HG02884 (cell line): ENCODE measurements at regions not wholly inside any gene's neighbourhood (a gene's known extent, or its start where the extent isn't known, plus 50 kb on each side); places are given as distances from the start of the nearest gene placed in this dataset.

Experiments
- ATAC-seq: cut with Tn5 transposase; IDR thresholded peaks from one replicate; pipeline ENCODE4 v1.9.1; 2021; ENCODE audit warnings: mild to moderate bottlenecking, moderate library complexity; ENCODE audit not compliant: unreplicated experiment

DNA sequence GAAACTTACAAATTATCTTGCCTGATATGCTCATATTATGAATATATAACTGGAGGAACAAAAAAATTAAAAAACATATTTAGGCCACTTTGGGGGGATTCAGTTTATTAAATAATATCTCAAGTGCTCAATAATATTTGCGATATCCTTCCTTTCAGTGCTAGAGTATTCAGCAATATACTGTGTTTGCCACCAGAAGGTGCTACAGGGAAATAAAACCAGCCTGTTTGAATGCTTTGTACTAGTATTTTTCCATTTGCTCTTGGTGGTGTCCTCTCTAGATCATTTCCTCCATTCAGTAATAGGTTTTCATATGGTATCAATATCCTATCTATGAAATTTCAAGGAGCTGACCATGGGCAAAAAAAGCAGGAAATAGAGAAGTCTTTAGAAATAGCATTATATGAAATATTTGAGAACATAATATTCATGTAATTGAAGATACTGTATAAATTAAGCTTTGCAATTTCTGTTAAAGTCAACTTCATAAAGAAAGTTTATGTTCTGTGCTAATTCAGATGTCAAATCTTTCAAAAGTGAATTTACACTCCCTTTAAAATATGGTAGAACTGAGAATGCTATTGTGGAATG lies 106.2 kb upstream of the NAV3 start:
- no peak for ATAC-seq

DNA sequence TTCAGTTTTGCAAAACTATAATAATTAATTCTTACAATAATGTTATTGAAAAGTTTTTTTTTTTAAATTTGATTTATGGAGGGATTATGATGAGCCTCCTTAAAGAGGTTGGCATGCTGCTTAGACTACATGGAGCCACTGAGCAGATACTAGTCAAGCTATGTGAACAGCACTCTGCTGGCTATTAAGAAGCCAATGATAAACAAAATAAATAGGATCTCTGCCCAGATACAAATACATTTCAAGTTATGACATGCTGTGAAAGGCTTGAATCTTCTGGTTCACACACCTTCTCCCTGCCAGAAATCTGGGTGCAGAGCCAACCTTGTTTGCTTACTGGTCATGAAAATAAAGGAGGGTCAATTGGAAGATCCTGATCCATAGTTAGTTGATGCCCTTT lies 107.4 kb upstream of the NAV3 start:
- ATAC-seq: no peak

DNA sequence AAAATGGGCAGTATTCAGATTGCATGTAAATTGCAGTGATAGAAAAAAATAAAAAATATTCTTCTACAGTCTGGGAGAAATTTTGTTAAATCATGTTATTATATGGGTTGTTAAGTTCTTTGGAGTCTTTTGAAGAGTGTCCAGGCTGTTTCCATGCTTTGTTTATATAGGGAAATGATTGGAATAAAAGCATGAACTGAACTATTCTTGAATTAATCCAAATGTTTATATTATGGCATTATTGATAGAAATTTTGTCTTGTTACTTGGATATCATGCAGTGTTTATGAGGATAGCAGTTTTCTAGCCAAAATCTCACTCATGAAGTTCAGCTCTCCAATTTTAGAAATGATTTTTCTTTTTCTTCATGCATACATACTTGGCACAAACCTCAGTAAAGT lies 108.2 kb upstream of the NAV3 start:
- ATAC-seq: no peak

DNA sequence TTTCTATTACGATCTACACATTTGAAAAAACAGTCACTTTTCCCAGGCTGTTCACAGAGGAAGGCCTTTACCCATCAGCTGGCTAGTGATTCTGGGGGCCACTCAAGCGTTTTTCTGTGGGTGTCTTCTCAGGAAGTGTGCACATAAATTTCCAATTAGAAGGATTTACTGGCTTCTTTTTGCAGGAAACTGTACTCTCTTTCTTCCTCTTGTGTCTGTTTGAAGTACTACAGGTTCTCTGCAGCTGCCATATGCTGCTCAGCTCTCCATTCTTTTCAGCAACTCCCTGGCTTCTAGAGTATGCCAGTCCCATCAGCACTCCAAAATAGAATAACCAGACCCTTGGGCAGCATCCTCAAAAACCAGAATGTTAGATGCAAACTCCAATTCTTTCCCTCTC lies 110.4 kb upstream of the NAV3 start:
- no peak for ATAC-seq

DNA sequence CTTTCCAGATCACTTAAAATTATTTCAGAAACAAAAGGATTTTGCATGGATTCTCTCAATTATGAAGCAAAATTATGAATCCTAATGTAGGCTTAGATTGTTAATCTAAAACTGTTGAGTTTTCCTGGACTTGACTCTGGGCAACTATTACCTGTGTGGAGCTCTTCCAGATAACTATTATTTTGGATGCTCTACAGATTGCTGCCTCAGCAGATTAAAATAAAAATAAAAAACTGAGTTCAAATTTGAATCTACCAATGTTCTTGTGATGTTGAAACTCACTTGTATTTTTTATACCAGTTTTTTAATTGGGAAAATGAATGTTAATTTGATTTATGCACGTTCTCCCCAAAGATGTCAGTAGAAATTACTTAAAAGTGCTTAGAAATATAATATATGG lies 120.5 kb upstream of the NAV3 start:
- no peak for ATAC-seq

DNA sequence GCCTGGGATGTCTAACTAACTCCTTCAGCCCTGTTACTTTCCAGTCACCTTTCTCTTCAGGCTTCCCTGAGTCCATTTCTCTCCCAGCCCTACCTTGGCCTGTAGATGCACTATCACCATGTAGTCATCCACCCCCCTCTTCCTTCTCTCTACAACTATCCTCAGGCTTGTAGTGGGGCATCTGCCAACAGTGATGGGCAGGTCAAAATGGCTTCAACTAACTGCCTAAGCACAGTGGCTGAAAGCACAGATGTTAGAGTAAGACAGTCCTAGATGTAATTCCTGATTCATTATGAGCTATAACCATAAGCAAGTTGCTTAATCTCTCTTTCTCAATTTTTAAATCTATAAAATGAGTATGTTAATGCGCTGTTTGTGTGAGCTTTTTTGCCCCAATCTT lies 133.6 kb upstream of the NAV3 start:
- no peak for ATAC-seq

DNA sequence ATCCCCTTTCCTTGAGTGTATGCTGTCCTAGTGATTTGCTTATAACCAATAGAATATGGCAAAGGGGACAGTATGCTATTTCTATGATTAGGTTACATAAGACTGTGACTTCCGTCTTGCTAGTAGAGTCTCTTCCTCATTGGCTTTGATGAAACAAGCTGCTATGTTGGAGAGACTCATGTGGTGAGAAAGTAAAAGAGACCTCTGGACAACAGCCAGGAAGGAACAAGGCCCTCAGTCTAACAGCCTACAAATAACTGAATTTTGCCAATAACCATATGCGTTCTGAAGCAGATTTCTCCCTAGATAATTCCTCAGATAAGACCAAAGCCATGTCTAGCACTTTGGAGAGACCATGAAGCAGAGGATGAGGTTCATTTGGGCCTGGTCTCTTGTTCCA lies 134.5 kb upstream of the NAV3 start:
- ATAC-seq: no peak

DNA sequence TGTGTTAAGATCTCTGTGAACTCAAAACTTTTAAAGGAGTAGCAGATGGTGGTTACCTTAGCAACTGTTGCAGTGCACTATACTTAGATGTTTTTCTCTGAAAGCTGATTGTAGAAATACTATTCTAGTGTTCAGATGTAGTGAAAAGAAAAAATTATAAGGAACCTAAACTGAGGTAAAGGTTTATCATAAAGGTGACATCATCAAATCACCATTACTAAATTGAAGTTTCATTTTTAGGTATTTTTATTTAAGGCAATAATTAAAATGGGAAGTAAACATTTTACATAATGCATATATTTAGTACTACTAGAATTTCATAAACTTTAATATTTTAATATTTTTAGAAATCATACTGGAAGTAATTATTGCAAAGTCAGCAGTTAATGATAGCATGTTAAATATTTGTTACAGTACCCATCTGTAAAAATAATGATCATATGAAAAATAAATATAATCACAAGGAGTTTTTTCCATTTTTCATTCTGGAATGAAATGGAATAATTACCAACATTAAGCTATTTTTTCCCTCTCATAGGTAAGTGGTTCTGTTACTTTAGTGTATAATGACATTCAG lies 141.1 kb upstream of the NAV3 start:
- no peak for ATAC-seq

DNA sequence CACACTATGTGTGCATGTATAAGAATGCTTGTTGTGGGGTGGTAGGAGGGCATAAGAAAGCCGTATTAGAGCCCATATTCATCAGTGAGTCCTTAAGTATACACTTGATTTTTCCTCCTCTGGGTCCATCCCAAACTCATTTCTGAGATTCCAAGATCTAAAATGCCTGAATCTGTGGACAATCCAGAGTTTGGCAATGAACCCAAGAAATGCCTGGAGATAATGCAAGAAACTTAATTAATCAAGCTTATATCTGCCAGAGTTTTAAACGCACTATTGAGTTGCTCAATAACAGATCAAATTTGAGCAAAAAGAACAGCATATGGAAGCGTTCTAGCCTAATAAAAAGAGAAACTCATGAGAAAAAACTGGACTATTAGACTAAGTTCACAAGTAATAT lies 143.4 kb upstream of the NAV3 start:
- no peak for ATAC-seq

DNA sequence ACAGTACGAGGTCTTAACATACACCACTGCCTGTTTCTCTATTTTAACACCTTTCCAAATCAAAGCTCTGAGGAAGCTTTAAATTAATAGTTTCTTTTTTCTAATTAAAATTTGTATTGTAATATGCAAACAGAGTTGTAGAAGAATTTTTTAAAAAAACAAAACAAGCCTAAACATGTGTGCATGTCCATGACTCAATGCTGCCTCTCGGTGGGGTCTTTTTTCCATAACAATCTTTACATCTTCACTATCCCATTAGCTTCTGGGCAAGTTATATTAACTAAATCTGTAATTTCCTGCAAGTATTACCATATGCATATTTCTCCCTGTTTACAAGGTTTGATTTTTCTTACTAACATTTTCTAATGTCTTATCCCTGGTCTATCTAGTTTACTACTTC lies 143.9 kb upstream of the NAV3 start:
- no peak for ATAC-seq

DNA sequence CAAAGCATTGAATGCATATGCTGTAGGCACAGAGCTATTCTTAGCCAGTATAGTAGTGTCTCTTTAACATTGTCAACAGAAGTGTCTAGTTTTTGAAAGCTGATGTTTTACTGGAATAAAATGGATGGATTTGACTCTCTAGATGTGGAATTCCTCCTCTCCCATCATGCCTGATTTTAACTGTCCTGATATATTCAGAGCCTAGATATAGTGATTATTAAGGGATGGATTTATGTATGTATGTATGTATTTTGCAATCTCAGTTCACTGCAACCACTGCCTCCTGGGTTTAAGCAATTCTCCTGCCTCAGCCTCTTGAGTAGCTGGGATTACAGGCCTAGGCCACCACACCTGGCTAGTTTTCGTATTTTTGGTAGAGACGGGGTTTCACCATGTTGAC lies 144.8 kb upstream of the NAV3 start:
- no peak for ATAC-seq

DNA sequence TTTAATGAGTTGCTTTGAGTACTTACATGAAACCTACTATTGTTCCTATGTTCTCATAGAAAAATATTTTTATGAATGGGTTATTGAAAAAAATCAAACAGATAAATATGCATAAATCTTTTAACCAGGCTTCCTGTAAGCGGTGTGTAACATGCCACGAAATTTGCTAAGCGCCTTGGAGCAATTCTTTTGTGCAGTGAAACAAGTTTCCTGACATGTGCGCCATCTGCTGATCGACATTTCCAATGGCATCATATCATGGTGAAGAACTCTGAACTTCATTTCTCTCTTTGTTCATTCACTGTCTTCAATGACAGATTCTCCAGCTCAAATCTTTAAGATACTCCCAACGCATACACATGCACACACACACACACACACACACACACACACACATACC lies 145.6 kb upstream of the NAV3 start:
- ATAC-seq: peak; percentile 71

DNA sequence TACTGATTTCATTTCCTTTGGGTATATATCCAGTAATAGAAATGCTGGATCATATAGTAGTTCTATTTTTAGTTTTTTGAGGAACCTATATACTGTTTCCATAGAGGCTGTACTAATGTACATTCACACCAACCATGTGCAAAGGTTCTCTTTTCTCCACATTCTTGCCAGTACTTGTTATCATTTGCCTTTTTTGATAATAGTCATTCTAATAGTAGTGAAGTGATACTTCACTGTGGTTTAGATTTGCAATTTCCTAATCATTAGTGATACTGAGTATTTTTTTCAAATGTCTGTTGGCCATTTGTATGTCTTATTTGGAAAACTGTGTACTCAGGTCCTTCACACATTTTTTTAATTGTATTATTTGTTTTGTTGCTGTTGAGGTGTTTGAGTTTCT lies 148.2 kb upstream of the NAV3 start:
- ATAC-seq: no peak

DNA sequence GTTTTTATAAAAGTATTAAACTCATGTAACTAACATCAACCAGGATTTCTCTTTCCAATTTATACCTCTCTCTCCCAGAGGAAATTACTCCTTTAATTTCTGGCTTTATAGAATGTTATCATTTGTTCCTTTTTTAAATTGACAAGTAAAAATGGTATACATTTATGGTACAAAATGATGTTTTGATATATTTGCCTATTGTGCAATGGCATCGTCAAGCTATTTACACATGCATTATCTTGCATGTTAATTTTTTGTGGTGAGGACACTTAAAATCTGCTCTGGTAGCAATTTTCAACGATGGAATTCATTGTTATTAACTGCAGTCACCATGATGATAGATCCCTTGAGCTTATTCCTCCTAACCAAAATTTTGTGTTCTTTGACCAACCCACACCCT lies 149.0 kb upstream of the NAV3 start:
- no peak for ATAC-seq

DNA sequence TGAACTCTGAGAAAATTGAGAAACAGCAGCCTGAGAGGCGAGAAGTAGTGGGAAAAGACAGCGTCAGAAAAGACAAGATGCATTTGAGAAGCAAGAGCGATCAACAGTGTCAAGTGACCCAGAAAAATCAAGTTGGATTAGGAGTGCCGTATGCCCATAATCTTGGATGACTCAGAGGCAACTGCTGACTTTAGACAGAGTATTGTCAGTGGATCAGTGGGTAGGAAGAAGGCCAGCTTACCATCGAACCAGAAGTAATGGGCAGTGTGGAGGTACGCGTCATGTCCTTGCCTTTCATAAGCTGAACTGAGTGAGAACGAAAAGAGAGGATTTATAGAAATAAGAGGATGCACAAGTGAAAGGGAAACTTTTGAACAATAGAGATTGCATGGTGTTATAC lies 151.0 kb upstream of the NAV3 start:
- ATAC-seq: no peak

DNA sequence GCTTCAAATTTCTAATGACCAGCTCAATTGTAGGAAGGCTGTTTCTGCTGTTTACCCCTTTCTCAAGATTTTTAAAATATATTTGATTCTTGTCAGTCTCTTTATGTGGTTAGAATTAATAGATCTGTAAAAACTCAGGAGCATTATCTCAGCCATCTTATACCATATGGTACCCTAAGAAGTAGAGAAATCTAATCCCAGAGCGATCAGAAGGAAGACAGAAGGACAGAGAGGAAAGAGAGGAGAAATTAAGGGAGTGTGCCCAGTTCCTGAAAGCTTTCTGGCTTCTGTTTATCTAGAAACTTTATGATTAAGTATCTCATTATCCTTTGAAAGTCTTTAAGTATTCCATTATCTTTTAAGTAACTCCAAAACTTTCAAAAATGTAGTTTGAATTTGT lies 152.1 kb upstream of the NAV3 start:
- no peak for ATAC-seq

DNA sequence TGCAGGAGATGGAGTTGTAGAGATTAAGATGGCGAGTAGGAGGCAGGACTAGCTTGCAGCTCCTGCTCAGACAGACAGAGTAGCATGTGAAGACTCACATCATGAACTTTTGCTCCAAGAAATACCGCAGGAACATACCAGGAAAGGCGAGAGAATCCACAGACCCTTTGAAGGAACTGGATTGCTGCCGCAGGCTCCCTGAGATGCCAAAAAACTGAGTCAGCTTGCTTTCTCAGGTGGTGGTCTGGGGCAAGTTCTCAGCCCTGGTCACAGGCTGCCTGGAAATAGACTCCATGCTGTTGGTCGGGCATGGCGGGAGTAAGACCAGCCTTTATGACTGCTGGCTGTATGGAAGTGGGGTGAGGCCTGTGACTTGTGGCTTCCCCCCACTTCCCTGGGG lies 163.6 kb upstream of the NAV3 start:
- no peak for ATAC-seq

DNA sequence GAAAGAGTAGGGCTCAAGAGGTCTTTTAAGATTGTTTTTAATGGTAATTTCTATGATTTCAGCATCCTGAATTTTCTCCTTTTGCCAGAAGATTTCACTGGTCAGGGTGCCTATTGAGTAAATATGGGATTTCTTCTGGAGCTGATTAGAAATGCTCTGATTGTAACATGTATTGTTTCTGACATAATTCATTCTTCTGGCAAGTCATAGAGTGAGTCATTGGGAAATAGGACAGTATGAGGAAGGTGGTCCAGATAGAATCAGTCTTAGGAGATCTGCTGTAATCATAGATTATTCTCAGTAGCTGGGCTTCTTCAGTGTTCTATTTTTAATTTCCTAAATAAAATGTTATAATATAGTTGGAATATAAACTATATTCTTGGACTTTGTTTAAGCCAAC lies 182.0 kb upstream of the NAV3 start:
- no peak for ATAC-seq

DNA sequence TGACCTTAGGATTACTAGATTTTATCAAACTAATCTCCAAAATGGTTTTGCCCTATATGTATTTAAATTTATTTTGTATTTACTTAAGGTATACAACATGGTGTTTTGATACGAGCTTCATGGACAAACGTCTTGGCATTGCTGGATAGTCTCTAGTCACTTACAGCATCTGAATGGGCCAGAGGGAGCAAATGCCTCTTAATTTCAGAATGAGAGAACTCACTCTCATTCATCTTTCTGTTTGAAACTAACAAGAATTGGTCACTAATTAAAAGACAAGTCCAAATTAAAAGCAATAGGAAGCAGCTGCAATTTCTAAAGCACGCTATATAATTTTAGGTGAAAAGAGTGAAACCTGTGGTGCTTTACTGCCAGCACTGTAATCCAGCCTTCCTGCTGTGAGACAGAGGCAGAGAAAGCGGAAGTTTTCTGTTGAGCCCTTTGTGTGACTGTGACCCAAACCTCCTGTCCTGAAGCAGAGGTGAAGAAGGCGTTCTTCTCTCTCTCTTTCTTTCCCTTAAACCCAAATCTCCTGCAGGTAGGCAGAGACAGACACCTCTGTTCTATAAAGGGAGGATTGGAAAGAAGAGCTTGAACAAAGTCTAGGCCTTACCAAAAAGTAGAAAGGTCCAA lies 184.6 kb upstream of the NAV3 start:
- no peak for ATAC-seq

DNA sequence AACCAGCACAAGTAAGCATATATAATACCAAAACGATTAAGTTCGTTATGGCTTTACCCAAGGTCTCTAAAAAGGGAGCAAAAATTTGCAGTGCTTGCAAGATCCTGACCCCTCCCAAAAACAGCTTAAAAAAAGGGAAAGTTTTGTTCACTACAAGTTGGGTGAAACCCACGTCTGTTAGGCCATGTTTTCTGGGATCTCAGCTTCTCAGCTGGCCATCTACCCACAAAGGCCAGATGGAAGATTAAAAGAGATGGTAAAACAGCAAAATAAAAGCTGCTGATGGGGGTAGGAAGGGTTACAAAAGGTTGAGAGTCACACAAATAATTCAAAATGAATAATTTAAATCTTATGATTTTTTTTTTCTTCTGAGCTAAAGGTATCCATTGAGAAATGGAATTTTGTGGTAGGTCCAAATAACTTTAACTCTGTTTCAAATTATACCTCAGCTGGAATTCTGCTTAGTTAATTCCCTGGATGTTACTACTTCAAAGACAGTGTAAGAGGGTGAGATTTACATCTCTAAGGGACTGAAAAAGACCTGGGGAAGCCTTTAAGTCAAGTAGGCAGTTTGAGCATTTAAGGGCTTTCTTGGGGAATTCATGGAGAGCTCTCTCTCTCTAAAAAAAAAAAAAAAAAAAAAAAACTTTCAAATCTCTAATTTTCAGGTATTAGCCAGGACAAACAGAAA lies 185.6 kb upstream of the NAV3 start:
- no peak for ATAC-seq

DNA sequence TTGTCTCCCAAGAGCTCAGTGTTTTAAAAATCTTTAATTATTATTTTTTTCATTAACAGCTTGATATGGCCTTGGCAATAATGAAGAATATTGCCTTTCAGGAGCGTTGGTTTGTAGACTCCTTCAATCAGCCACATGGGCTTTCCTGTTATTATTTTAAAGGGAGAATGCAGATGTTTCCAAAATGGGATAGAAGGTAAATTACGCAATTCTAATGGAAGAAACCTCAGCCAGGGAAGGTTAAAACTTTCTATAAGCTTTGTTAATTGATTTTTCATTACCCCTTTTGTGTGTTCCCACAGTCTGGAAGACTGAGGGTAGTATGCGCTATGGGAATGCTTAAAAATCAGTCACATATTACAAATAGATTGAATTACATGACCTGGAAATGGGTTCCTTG lies 188.4 kb upstream of the NAV3 start:
- no peak for ATAC-seq

DNA sequence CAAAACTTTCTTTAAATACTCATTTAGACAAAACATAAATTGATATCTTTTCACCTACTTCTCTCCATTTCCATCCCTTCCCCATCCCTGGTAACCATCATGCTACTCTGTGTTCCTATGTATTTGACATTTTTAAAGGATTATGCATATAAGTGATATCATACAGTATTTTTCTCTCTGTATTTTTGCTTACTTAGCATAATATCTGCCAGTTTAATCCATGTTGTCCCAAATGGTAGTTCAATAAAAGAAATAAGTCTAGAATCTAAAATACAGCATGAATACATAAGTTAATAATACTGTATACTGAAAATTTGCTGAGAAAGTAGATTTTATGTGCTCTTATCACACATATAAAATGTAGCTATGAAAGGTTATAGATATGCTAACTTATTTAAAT lies 190.3 kb upstream of the NAV3 start:
- ATAC-seq: no peak
